SKM-1 (cell line): ENCODE measurements at regions not wholly inside any gene's neighbourhood (a gene's known extent, or its start where the extent isn't known, plus 50 kb on each side); places are given as distances from the start of the nearest gene placed in this dataset.

Experiments used
- DNase-seq: peaks from one replicate; lab custom pipeline; 2025; ENCODE audit not compliant: unreplicated experiment; lab: John Stamatoyannopoulos, UW

DNA sequence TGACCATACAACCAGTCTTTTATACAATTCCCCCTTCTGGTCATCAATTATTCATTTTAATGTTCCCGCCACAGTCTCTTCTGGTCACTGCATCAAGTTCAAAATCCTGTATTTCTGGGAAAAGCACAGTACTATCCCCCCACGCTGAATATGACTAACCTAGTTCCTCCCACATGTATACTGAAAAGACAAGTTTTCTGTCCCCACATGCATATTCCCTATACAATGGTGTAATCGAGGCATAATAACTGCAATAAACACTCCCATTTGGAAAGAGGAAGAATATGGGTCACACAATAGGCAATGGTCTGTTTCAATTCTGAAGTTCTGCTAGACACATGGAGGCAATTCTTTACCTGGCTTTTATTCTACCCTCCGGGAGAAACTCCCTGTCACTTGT lies 344.9 kb downstream of the EFNA5 start:
- no peak for DNase-seq

DNA sequence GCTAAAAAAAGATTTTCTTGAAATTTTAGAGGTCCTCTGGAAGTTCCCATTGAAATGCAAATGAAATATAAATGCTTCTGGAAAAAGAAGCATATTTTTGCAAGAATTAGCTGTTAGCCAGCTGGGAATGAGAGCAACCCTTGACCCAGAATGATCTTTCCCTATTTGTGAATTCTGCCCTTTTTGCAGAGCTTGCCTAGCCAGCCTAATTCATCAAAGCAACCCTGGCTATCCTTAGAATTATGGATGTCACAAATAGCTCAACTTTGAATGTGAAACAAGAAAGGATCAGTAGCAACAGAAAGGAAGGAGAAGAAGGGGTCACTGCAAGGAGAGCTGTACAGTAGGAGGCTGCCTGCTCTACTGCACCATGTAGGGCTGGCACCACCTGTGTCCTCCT lies 345.9 kb downstream of the EFNA5 start:
- DNase-seq, result no peak

DNA sequence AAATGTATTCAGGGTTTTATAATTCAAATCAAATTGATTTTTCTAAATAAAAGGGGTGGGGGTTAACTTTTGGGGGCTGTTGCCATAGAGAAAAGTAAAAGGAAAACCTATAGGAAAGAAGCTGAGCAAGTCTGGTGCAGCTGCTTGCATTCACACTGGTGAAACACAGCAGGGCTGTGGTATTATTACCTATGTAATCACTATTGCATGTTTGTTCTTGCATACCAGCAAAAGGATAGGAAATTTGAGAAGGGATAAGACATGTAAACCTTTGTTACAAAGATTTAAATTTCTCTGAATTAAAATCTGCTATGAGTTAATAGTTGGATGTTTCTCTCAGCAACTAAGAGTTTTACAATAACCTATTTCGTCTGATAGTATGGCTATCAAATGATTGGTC lies 346.7 kb downstream of the EFNA5 start:
- no peak for DNase-seq

- no peak for DNase-seq
Observed at GRCh38 chr5:107323536-107323935, 347.2 kb downstream of the EFNA5 start.

- no peak for DNase-seq
Observed at GRCh38 chr5:107322936-107323335, 347.8 kb downstream of the EFNA5 start.

DNA sequence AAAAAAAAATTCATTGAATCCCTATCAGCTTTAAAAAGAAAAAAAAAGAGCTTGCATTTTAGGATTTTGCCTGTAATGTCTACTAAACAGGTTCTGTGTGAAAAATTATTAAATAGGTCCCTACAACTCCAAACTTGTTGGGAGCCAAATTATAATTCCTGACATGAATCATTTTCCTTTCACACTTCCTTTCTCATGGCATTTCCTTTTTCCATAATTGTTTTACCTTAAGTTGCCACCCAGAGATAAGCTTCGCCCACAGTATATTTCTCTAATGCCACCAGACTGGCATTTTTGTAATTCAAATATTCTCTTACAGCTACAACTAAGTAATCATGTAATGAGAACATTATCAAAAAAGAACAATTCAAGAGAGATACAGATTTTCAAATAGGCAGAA lies 348.8 kb downstream of the EFNA5 start:
- no peak for DNase-seq

GRCh38 chr5:107320846-107321245 lies 349.9 kb downstream of the EFNA5 start:
- DNase-seq, result no peak

- no peak for DNase-seq
Observed at GRCh38 chr5:107320376-107320775, 350.4 kb downstream of the EFNA5 start.

GRCh38 chr5:107319901-107320300 lies 350.8 kb downstream of the EFNA5 start:
- DNase-seq, result no peak

- no peak for DNase-seq
Observed at GRCh38 chr5:107314330-107314729, 356.4 kb downstream of the EFNA5 start.

DNA sequence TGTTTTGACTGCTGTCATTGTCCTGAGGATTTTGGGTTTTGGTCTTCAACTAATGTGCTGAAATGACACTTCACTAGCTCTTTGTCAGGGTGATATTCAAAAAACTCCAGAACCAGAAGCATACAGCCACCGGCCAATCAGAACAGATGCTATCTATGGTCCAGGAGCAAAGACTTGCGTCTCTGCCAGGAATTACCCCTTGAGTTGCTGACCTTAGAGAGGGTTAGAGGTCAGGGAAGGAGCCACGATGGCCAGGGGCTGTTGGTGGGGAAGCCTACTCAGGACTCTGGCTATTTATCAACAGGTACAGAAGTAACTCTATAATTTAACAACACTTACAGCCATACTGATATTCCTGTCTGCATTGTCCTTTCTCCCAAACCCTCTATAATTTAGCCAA lies 356.8 kb downstream of the EFNA5 start:
- DNase-seq, result no peak

GRCh38 chr5:107313098-107313497 lies 357.6 kb downstream of the EFNA5 start:
- DNase-seq, result no peak

DNA sequence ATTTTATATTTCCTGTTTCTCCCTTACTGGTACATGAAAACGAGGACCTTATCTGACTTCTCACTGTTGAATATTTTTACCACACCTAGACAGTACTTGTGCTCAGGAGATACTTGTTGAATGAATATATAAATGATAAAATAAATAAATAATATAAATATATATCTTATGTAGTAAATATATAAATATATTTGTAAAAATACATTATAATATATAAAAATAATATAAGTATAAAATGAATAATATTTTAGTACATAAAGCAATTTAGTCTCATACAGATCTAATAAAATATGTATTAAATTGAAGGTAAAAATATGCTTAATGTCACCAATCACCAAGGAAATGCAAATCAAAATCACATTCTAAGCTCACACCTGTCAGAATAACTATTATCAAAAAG lies 360.6 kb downstream of the EFNA5 start:
- no peak for DNase-seq

DNA sequence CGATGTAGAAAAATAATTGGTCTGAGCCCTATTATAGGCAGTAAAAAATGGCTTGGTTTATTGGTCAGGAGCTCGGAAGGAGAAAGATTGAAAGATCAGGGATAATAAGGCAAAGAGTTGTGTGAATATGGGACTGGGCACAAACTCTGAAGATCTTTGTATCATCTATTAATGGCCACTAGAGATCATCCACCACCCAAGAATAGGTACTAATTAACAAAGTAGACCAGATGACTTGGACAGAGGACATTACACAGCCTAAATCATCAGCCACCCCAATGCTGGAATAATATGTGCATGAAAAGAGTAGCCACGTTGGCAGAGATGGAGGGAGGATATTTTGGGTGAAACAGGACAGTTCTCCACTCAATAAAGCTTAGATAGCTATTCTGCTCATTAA lies 364.1 kb downstream of the EFNA5 start:
- no peak for DNase-seq

- no peak for DNase-seq
Observed at GRCh38 chr5:107306002-107306401, 364.7 kb downstream of the EFNA5 start.

DNA sequence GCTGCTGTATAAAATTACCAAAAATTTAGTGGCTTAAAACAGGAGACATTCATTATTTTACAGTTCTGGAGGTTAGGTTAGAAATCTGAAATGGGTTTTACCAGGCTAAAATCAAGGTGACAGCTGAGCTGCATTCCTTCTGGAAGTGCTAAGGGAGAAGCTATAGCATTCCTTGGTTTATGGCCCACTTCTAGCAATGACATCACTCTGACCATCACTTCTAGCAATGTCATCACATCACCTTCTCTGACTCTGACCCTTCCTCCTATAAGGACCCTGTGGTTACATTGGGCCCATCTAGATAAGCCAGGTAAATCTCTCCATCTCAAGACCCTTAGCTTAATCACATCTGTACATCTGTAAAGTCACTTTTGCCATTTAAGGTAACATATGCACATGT lies 366.1 kb downstream of the EFNA5 start:
- no peak for DNase-seq

DNA sequence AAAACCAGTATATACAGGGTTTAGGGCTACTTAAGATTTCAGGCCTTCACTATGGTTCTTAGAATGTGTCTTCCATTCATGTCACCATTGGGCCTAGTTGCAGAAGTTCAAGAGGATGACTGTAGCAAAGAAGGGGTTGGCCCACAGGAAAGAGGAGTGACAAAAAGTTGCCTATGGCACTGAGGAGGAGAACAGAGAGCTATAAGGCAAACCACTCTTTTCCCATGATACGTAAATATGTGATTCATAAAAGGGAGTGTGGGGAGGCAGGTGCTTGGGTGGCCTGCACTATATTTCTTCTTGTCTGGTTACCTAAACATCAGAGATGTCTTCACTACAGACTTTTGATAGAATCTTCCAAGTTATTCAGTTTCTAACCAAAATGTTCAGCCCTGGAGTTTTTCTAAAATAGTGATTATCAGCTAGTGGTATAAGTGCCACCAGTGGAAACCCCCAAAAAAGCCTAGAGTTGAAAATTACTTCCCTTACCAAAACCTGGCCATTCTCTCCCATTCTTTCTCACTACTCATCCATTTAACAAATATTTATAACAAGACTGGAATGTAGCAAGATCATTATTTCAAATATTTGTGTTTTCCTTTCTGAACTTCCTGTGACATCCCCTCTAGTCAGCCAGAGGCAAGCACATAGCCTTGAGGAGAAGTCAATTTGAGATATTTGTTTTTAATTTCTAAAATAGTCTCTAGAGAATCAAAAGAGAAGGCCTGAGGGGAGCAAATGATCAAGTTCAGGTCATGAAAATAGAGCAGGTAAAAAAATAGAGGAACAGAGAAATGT lies 367.4 kb downstream of the EFNA5 start:
- no peak for DNase-seq

GRCh38 chr5:107302441-107302840 lies 368.3 kb downstream of the EFNA5 start:
- DNase-seq, result no peak

DNA sequence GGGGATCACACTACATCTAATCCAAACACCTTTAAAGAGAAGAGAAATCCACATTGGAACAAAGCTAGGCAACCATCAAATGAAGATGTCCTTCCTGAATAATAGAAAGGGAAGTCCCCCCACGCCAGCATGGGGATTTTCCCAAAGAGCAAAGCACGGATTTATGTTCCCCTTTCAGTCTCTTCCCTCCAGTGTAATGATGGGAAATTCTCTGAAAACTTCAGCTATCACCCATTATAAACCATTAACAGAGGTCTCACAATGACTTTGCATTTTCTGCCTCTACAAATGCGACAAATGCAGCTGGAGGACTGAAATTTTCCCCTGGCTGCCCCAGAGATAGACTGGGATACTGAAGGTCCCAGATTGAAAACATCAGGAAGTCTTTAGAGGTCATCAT lies 368.7 kb downstream of the EFNA5 start:
- DNase-seq, result no peak

GRCh38 chr5:107300721-107301327 lies 369.9 kb downstream of the EFNA5 start:
- no peak for DNase-seq

GRCh38 chr5:107296572-107296971 lies 374.2 kb downstream of the EFNA5 start:
- no peak for DNase-seq

DNA sequence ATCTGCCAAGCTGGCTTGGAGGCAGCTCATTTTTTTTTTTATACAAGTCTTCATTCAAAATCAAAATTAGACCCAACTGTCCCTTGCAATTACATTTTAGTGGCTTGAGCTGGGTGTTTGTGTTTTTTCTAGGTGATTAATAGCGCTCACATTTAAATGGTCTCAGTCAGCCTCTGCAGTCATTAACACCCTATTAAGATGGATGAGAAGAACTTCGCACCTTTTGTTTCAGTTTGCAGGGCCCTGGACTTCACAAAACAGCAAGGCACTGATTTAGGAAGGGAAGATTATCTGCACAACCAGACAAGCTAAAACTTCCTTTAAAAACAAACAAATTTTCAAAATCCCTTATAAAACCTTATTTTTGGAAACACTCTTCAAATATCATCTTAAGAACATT lies 374.8 kb downstream of the EFNA5 start:
- DNase-seq, result no peak

- DNase-seq, result no peak
Observed at GRCh38 chr5:107294669-107295068, 376.1 kb downstream of the EFNA5 start.
